IPS-18c (cell line): ENCODE measurements at regions not wholly inside any gene's neighbourhood (a gene's known extent, or its start where the extent isn't known, plus 50 kb on each side); places are given as distances from the start of the nearest gene placed in this dataset.

Experiments used
- H3K4me3 ChIP-seq: 2 replicates; pipeline ENCODE4 v1.7.0; 2013; ENCODE audit warnings: low read depth, mild to moderate bottlenecking, low read length, moderate library complexity; ENCODE audit not compliant: insufficient read depth
- H3K9me3 ChIP-seq: one replicate; pipeline ENCODE4 v1.6.1; 2013; ENCODE audit warnings: mild to moderate bottlenecking, low read length, moderate library complexity; ENCODE audit not compliant: control insufficient read depth, insufficient read depth

GRCh38 chr11:92477686-92478085, 253.1 kb downstream of the FAT3 start:
- no peaks in the 10 kb centered on the region for H3K9me3 ChIP-seq
- no peak overlapping the region for H3K4me3 ChIP-seq

DNA sequence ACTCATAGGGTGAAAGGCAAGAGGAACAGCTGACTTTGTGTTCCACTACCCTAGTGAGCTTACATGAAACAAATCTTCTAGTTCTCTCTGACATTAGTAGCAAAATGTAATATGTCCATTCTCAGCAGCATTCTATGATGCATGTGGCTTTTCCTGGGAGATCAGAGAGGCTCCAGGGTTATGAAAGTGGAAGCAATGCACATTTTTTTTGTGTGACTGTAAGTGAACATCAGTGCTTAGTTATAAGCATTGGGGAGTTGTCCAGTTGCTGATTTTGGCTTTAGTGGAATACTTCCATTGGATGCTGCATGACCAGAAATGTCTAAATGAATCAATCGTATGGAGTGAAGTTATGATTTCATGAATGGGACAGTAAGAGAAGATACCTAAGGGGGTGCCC, 255.9 kb downstream of the FAT3 start:
- H3K9me3 ChIP-seq: no peaks in the 10 kb centered on the region
- H3K4me3 ChIP-seq: no peak overlapping the region

DNA sequence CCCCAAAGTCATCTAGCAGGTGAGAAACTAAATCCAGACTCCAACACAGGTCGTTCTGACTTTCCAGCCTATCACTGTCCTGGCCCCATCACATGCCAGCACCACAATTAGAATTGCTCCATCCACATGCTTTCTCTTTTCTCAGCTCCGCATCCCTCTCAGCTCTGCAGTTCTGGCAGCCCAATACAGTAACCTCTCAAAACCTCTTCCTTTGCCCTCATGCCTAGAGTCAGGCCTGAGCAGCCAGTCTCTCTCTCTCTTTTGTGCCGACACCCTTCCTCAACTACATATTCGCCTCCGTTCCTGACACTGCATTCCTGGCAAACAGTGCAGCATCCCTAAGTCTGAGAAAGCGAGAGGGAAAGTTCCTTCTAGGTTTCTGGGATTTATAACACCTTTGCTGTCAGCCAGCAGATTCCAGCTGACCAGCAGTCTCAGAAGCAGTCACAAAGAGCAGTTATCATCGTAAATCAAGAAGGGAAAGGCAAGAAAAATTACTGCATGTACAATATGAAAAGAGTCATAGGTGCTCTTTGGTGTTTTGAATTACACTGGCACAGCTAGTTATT, 258.0 kb downstream of the FAT3 start:
- H3K9me3 ChIP-seq: no peaks in the 10 kb centered on the region

GRCh38 chr11:92484570-92484969, 260.0 kb downstream of the FAT3 start:
- Histone ChIP-seq H3K4me3 (no peak overlapping the region), H3K9me3 (no peaks in the 10 kb centered on the region)

More for the DNA sequence above, 258.0 kb downstream of the FAT3 start:
- H3K4me3 ChIP-seq: no peak overlapping the region

GRCh38 chr11:92489826-92490399, 265.3 kb downstream of the FAT3 start:
- no peaks in the 10 kb centered on the region for H3K9me3 ChIP-seq
- no peak overlapping the region for H3K4me3 ChIP-seq

GRCh38 chr11:92492372-92492771, 267.8 kb downstream of the FAT3 start:
- Histone ChIP-seq H3K4me3 (no peak overlapping the region), H3K9me3 (no peaks in the 10 kb centered on the region)

- Histone ChIP-seq H3K9me3 (no peaks in the 10 kb centered on the region), H3K4me3 (no peak overlapping the region)
Observed at GRCh38 chr11:92495107-92495793, 270.6 kb downstream of the FAT3 start.

GRCh38 chr11:92500453-92500852, 275.8 kb downstream of the FAT3 start:
- Histone ChIP-seq H3K4me3 (no peak overlapping the region), H3K9me3 (no peaks in the 10 kb centered on the region)

GRCh38 chr11:92501066-92501739, 276.6 kb downstream of the FAT3 start:
- Histone ChIP-seq H3K4me3 (no peak overlapping the region), H3K9me3 (no peaks in the 10 kb centered on the region)

GRCh38 chr11:92504004-92504403, 279.4 kb downstream of the FAT3 start:
- no peaks in the 10 kb centered on the region for H3K9me3 ChIP-seq
- H3K4me3 ChIP-seq: no peak overlapping the region

- Histone ChIP-seq H3K4me3 (no peak overlapping the region), H3K9me3 (no peaks in the 10 kb centered on the region)
Observed at GRCh38 chr11:92504534-92504933, 279.9 kb downstream of the FAT3 start.

- no peak overlapping the region for H3K4me3 ChIP-seq
- H3K9me3 ChIP-seq: no peaks in the 10 kb centered on the region
Observed at GRCh38 chr11:92505689-92506088, 281.1 kb downstream of the FAT3 start.

- H3K9me3 ChIP-seq: no peaks in the 10 kb centered on the region
- H3K4me3 ChIP-seq: no peak overlapping the region
Observed at GRCh38 chr11:92506809-92507336, 282.3 kb downstream of the FAT3 start.

DNA sequence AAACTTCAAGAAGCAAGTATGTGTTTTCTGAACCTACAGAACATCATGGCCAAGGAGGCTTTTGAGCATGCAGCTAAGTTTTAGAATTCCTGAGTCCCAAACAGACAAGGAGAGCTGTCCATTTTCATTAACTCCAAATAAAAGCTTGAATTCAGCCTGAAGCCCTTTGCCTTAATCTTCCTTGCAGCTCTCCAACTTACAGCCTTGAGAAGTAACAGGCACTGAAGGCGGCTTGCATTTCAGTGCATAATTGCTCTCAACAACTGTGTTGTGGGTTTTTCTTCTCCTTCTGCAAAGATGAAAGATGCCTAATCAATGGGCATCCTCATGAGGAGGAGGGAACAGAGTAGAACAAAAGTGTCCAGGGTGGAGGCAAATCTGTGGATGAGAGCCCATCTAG, 286.0 kb downstream of the FAT3 start:
- H3K9me3 ChIP-seq: no peaks in the 10 kb centered on the region
- no peak overlapping the region for H3K4me3 ChIP-seq

- H3K9me3 ChIP-seq: no peaks in the 10 kb centered on the region
- H3K4me3 ChIP-seq: no peak overlapping the region
Observed at GRCh38 chr11:92511522-92512203, 287.0 kb downstream of the FAT3 start.

- H3K9me3 ChIP-seq: no peaks in the 10 kb centered on the region
- H3K4me3 ChIP-seq: no peak overlapping the region
Observed at GRCh38 chr11:92512204-92512569, 287.6 kb downstream of the FAT3 start.

DNA sequence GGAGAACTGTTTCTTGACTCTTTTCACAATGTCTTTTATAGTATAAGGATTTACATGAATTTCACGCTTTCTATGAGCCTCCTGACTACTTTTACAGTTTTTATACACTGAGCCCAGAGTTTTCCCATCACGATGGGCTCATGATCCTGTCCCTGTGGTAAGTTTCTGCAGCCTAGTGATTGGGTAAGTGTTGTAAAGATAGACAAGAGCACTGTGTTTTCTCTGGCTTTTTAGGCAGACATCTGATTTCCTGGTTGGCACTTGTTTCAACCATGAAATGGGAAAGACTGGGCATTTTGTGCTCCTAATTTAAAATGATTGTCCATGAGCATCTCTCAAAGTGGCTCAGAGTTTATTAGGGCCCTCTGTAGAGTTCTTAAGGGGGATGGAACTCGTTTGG, 299.0 kb downstream of the FAT3 start:
- no peak overlapping the region for H3K4me3 ChIP-seq
- H3K9me3 ChIP-seq: no peaks in the 10 kb centered on the region
